ENCODE measurements at regions not wholly inside any gene's neighbourhood (a gene's known extent, or its start where the extent isn't known, plus 50 kb on each side); places are given as distances from the start of the nearest gene placed in this dataset.

GRCh38 chr1:234712891-234713305 lies 102.9 kb upstream of the IRF2BP2 start:
- no peak for TF ChIP-seq CEBPB (IDR thresholded peaks at IDR 0.05; ENCODE audit: low read depth)
- TF ChIP-seq POLR2AphosphoS5 (IDR thresholded peaks at IDR 0.05; ENCODE audit: low read depth, low read length) = no peak
- TF ChIP-seq CTCF (IDR thresholded peaks at IDR 0.05 in 2 of 3, conservative IDR thresholded peaks at IDR 0.05 in 1 of 3; ENCODE audit: borderline replicate concordance in 1 of 3, insufficient read depth in 1 of 3, low read depth in 2 of 3, low read length in 2 of 3) = no peak
- TF ChIP-seq SIN3A (IDR thresholded peaks at IDR 0.05; ENCODE audit: low read depth) = no peak
- no peak for TF ChIP-seq POLR2A (IDR thresholded peaks at IDR 0.05; ENCODE audit: borderline replicate concordance, extremely low read depth, insufficient read depth, insufficient read length)
- TF ChIP-seq RAD21 (IDR thresholded peaks at IDR 0.05; ENCODE audit: low read depth) = no peak
- no peak for TF ChIP-seq ZFX (IDR thresholded peaks at IDR 0.05)
- TF ChIP-seq EZH2 (IDR thresholded peaks at IDR 0.05) = no peak
- no peak for TF ChIP-seq ELF1 (IDR thresholded peaks at IDR 0.05; ENCODE audit: borderline replicate concordance, low read depth)
- TF ChIP-seq YY1 (IDR thresholded peaks at IDR 0.05; ENCODE audit: extremely low read depth, insufficient replicate concordance, low read depth, low read length) = no peak
- no peak for TF ChIP-seq MAX (IDR thresholded peaks at IDR 0.05)
- no peak for TF ChIP-seq ZNF274 (IDR thresholded peaks at IDR 0.05; ENCODE audit: low read depth, low read length)
